Adrenal gland (tissue), 5 donors: ENCODE measurements at regions not wholly inside any gene's neighbourhood (a gene's known extent, or its start where the extent isn't known, plus 50 kb on each side); places are given as distances from the start of the nearest gene placed in this dataset.

Experiments used
- POLR2A ChIP-seq, 2 donors: fragments of 450-650 bp; IDR thresholded peaks; one replicate each; pipeline ENCODE4 v1.6.1; 2017; ENCODE audit warnings: antibody characterized with exemption in 2 of 2, mild to moderate bottlenecking in 2 of 2, moderate library complexity in 1 of 2
- TF ChIP-seq, protein P1 (sequence below), 6 experiments: fragments of 450-650 bp in 4 of 6; fragments of 200-600 bp in 2 of 6; sonication (generic) in 1 of 6; IDR thresholded peaks; 1 replicate in 5 of 6; 2 replicates in 1 of 6; pipeline versions ENCODE4 v1.5.1 to v1.8.0; 2016 to 2021; ENCODE audit warnings: antibody characterized with exemption in 6 of 6, mild to moderate bottlenecking in 2 of 6, moderate library complexity in 1 of 6
- donor health status: DM: no; HTN: no; CAD: no.

DNA sequence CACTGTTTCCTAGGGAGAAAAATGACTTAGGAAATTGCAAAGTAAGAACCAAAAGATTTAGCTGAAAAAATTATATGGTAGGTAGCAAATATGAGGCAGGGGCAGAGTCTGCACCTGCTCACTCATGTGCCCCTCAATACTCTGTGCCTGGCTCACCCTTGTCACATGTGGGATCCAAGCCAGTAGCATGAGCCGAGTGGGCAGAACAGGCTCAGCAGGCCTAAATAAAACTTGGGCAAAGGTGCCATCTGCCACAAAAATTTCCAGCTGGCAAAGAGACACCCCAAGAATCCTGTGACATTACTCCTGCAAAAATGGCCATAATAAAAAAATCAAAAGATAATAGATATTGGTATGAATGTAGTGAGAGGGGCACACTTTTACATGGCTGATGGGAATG, 1321.2 kb downstream of the NCAM2 start:
- no peak for TF ChIP-seq POLR2A (IDR thresholded peaks at IDR 0.05)
- TF ChIP-seq, protein P1, sequence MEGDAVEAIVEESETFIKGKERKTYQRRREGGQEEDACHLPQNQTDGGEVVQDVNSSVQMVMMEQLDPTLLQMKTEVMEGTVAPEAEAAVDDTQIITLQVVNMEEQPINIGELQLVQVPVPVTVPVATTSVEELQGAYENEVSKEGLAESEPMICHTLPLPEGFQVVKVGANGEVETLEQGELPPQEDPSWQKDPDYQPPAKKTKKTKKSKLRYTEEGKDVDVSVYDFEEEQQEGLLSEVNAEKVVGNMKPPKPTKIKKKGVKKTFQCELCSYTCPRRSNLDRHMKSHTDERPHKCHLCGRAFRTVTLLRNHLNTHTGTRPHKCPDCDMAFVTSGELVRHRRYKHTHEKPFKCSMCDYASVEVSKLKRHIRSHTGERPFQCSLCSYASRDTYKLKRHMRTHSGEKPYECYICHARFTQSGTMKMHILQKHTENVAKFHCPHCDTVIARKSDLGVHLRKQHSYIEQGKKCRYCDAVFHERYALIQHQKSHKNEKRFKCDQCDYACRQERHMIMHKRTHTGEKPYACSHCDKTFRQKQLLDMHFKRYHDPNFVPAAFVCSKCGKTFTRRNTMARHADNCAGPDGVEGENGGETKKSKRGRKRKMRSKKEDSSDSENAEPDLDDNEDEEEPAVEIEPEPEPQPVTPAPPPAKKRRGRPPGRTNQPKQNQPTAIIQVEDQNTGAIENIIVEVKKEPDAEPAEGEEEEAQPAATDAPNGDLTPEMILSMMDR (IDR thresholded peaks at IDR 0.05): no peak
